ENCODE measurements at regions not wholly inside any gene's neighbourhood (a gene's known extent, or its start where the extent isn't known, plus 50 kb on each side); places are given as distances from the start of the nearest gene placed in this dataset.

GRCh38 chr16:13397126-13397525 lies 495.7 kb downstream of the SHISA9 start:
- Mint-ChIP-seq H3K4me3 (no peak overlapping the region), H3K36me3 (no peaks in the 10 kb centered on the region), H3K27me3 (ENCODE audit: low read depth in 3 of 3) (no peaks in the 10 kb centered on the region), H3K9me3 (peaks cover 1 to 3% (median 2%) of the 10 kb centered on the region in 7 donors), H3K27ac (no peak overlapping the region), H3K4me1 (no peaks in the 10 kb centered on the region)
- peaks cover 0 to under 1% of the 10 kb centered on the region in 2 donors for H3K9me3 ChIP-seq (replicated peaks in 1 of 2; ENCODE audit: control insufficient read depth in 1 of 2, insufficient read depth in 1 of 2, low read length in 2 of 2)
- intact Hi-C loops (cut with micrococcal nuclease) = no loop called here
- 97% methylated on average over 5 of the region's 7 CpGs for WGBS (ENCODE audit: insufficient coverage)
- H2AFZ ChIP-seq (ENCODE audit: insufficient read depth, low read depth, low read length, poor library complexity, severe bottlenecking) = no peak overlapping the region
- H3K4me1 ChIP-seq (ENCODE audit: control insufficient read depth in 1 of 2, insufficient read depth in 2 of 2, low read length in 2 of 2) = no peaks in the 10 kb centered on the region
- no peak overlapping the region for H3K4me3 ChIP-seq (replicated peaks in 1 of 3; ENCODE audit: low read depth in 2 of 3, low read length in 3 of 3)
- H3K9ac ChIP-seq (ENCODE audit: insufficient read depth, low read length, poor library complexity, severe bottlenecking) = no peak overlapping the region
- no peaks in the 10 kb centered on the region for H3K79me2 ChIP-seq (ENCODE audit: insufficient read depth, low read length)
- no peaks in the 10 kb centered on the region for H4K20me1 ChIP-seq (ENCODE audit: insufficient read depth, low read length)
- TF ChIP-seq CTCF (IDR thresholded peaks at IDR 0.05) = no peak
- no peak overlapping the region for H3K4me2 ChIP-seq (replicated peaks; ENCODE audit: extremely low read depth, low read length, poor library complexity, severe bottlenecking)
- no peak for DNase-seq
- no peaks in the 10 kb centered on the region for H3K27me3 ChIP-seq (ENCODE audit: control insufficient read depth in 2 of 2, insufficient read depth in 2 of 2, low read length in 2 of 2)
- H3K36me3 ChIP-seq (replicated peaks in 1 of 2; ENCODE audit: control insufficient read depth in 1 of 2, insufficient read depth in 2 of 2, low read length in 2 of 2) = no peaks in the 10 kb centered on the region
- no peak overlapping the region for H3K27ac ChIP-seq (ENCODE audit: low read depth in 1 of 2, low read length in 2 of 2)

DNA sequence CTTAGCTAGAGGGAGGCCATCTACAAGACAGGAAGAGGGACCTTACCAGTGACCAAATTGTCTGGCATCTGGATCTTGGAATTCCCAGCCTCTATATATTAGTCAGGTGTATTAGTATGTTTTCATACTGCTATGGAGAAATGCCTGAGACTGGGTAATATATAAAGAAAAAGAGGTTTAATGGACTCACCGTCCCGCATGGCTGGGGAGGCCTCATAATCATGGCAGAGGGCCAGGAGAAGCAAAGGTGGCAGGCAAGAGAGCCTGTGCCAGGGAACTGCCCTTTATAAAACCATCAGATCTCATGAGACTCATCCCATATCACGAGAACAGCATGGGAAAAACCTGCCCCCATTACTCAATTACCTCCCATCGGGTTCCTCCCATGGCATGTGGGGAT lies 500.2 kb downstream of the SHISA9 start:
- no peak overlapping the region for H3K4me3 Mint-ChIP-seq
- H4K20me1 ChIP-seq (ENCODE audit: insufficient read depth, low read length) = no peaks in the 10 kb centered on the region
- no peak overlapping the region for H3K4me3 ChIP-seq (replicated peaks in 1 of 3; ENCODE audit: low read depth in 2 of 3, low read length in 3 of 3)
- peaks cover 0 to 2% (median 0%) of the 10 kb centered on the region in 3 donors for H3K27me3 Mint-ChIP-seq (ENCODE audit: low read depth in 3 of 3)
- H3K36me3 ChIP-seq (replicated peaks in 1 of 2; ENCODE audit: control insufficient read depth in 1 of 2, insufficient read depth in 2 of 2, low read length in 2 of 2) = no peaks in the 10 kb centered on the region
- H2AFZ ChIP-seq (ENCODE audit: insufficient read depth, low read depth, low read length, poor library complexity, severe bottlenecking) = no peak overlapping the region
- H3K4me1 Mint-ChIP-seq = no peaks in the 10 kb centered on the region
- H3K4me1 ChIP-seq (ENCODE audit: control insufficient read depth in 1 of 2, insufficient read depth in 2 of 2, low read length in 2 of 2) = no peaks in the 10 kb centered on the region
- H3K9me3 Mint-ChIP-seq = peaks cover 1 to 7% (median 4%) of the 10 kb centered on the region in 7 donors
- no peak overlapping the region for H3K27ac Mint-ChIP-seq
- H3K9ac ChIP-seq (ENCODE audit: insufficient read depth, low read length, poor library complexity, severe bottlenecking) = no peak overlapping the region
- no peak overlapping the region for H3K27ac ChIP-seq (ENCODE audit: low read depth in 1 of 2, low read length in 2 of 2)
- no peaks in the 10 kb centered on the region for H3K27me3 ChIP-seq (ENCODE audit: control insufficient read depth in 2 of 2, insufficient read depth in 2 of 2, low read length in 2 of 2)
- DNase-seq = no peak
- H3K9me3 ChIP-seq (replicated peaks in 1 of 2; ENCODE audit: control insufficient read depth in 1 of 2, insufficient read depth in 1 of 2, low read length in 2 of 2) = peaks cover 0 to 7% of the 10 kb centered on the region in 2 donors
- no peaks in the 10 kb centered on the region for H3K79me2 ChIP-seq (ENCODE audit: insufficient read depth, low read length)
- H3K36me3 Mint-ChIP-seq = no peaks in the 10 kb centered on the region
- H3K4me2 ChIP-seq (replicated peaks; ENCODE audit: extremely low read depth, low read length, poor library complexity, severe bottlenecking) = no peak overlapping the region
- TF ChIP-seq CTCF (IDR thresholded peaks at IDR 0.05) = no peak
- WGBS (ENCODE audit: insufficient coverage) = no CpG with 5 or more reads among the region's 4 CpGs
- intact Hi-C loops (cut with micrococcal nuclease) = no loop called here

Data from CD14-positive monocyte (primary cell).